Loucy (cell line): ENCODE measurements at regions not wholly inside any gene's neighbourhood (a gene's known extent, or its start where the extent isn't known, plus 50 kb on each side); places are given as distances from the start of the nearest gene placed in this dataset.

Experiments used
- EZH2phosphoT487 ChIP-seq: fragments of 200-600 bp; IDR thresholded peaks from 2 replicates; pipeline ENCODE4 v1.6.1; 2018; ENCODE audit warnings: antibody characterized with exemption, mild to moderate bottlenecking, moderate library complexity, borderline replicate concordance
- TF ChIP-seq, protein P1 (sequence below): fragments of 200-600 bp; sonication (generic); conservative IDR thresholded peaks from 2 replicates; pipeline ENCODE4 v1.5.1; 2014; ENCODE audit warnings: mild to moderate bottlenecking, antibody characterized with exemption, low read length

DNA sequence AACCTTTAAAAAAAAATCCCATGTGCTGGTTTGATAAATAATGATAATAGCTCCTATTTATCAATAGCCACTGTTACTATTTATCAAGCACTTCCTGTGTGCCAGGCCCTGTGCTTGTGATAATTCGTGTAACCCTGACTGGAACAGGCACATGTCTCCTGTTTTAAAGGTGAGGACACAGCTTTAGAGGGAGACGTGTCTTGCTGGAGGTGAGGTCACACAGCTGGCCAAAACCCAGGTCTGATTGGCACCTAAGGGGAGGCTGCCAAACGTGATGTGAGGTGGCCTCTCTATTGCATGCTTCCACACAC, 156.6 kb downstream of the VRK1 start:
- TF ChIP-seq, protein P1, sequence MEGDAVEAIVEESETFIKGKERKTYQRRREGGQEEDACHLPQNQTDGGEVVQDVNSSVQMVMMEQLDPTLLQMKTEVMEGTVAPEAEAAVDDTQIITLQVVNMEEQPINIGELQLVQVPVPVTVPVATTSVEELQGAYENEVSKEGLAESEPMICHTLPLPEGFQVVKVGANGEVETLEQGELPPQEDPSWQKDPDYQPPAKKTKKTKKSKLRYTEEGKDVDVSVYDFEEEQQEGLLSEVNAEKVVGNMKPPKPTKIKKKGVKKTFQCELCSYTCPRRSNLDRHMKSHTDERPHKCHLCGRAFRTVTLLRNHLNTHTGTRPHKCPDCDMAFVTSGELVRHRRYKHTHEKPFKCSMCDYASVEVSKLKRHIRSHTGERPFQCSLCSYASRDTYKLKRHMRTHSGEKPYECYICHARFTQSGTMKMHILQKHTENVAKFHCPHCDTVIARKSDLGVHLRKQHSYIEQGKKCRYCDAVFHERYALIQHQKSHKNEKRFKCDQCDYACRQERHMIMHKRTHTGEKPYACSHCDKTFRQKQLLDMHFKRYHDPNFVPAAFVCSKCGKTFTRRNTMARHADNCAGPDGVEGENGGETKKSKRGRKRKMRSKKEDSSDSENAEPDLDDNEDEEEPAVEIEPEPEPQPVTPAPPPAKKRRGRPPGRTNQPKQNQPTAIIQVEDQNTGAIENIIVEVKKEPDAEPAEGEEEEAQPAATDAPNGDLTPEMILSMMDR, result no peak
- TF ChIP-seq EZH2phosphoT487, result no peak
